ENCODE measurements at regions not wholly inside any gene's neighbourhood (a gene's known extent, or its start where the extent isn't known, plus 50 kb on each side); places are given as distances from the start of the nearest gene placed in this dataset.

DNA sequence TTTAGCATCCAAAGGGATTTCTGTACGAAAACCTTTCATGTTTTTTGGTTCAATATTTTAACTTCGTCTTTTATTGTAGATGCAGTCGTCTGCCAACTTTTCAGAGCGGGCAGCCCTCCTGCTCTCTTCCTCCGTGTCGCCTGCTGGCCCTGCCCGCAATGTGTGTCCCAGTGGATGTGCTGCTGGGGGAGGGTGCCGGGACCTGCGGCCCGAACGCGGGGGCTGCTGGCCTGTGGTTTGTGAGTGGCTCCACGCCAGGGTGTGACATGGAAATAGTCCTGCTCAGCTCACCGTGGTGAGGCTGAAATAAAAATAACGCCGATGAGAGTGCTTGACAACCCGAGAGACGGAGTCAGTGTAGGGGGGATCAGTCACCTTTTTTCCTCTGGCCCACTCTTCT, 59.7 kb upstream of the GRPEL1 start:
- no peak for TF ChIP-seq SUZ12 (IDR thresholded peaks at IDR 0.05; ENCODE audit: extremely low read depth, insufficient read depth, insufficient read length)
- no peak for TF ChIP-seq YY1 (IDR thresholded peaks at IDR 0.05; ENCODE audit: insufficient read depth, insufficient read length)

Data from NT2/D1 (cell line).